ENCODE measurements at regions not wholly inside any gene's neighbourhood (a gene's known extent, or its start where the extent isn't known, plus 50 kb on each side); places are given as distances from the start of the nearest gene placed in this dataset.

DNA sequence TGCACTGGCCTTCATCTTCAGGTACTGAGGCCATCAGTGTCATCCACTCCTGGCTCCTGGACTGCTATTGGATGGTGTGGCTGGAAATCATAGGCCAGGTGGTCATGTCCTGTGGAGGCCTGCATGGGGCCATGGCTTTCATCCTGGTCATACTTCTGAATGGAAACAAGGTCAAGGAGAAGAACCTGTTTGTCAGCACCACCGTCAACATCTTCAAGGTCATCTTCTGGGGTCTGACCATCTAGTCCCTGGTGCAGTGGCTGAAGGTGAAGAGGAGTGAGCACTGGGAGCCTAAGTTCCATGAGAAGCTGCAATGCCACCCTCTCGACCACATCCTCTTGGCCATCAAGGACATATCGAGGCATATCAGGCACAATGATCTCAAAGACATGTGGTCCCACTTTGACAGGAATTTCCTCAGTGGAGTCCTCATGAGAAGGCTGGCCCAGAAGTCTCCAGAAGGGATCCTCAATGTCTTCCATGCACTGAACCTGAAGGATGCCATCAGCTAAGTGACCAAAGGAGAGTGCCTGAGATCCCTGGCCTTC lies 120.0 kb upstream of the SERPIND1 start:
- ChIA-PET CTCF (no interaction called here), POLR2A (ENCODE audit: low non-redundant PET) (no interaction called here)
- Histone ChIP-seq H3K27me3 (replicated peaks; ENCODE audit: insufficient read depth, low read depth, low read length, poor library complexity) (peaks cover 13% of the 10 kb centered on the region), H3K4me1 (ENCODE audit: insufficient read depth, low read length, poor library complexity, severe bottlenecking) (no peaks in the 10 kb centered on the region), H3K9me3 (ENCODE audit: low read depth, low read length, poor library complexity, severe bottlenecking) (no peaks in the 10 kb centered on the region), H3K36me3 (ENCODE audit: insufficient read depth, low read length, poor library complexity, severe bottlenecking) (no peaks in the 10 kb centered on the region), H3K4me3 (ENCODE audit: low read depth, low read length, poor library complexity, severe bottlenecking) (no peak overlapping the region), H3K27ac (ENCODE audit: low read depth, low read length, poor library complexity, severe bottlenecking) (no peak overlapping the region)
- intact Hi-C loops (cut with micrococcal nuclease; ENCODE audit: unreplicated experiment) = no loop called here
- BruUV-seq (replicated peaks) = no TSS peak
- DNase-seq (ENCODE audit: low spot score) = no peak
- TF ChIP-seq CTCF (conservative IDR thresholded peaks at IDR 0.05; ENCODE audit: low read depth, low read length) (no peak), EZH2 (IDR thresholded peaks at IDR 0.05; ENCODE audit: borderline replicate concordance, low read depth, low read length, poor library complexity, severe bottlenecking) (no peak)

DNA sequence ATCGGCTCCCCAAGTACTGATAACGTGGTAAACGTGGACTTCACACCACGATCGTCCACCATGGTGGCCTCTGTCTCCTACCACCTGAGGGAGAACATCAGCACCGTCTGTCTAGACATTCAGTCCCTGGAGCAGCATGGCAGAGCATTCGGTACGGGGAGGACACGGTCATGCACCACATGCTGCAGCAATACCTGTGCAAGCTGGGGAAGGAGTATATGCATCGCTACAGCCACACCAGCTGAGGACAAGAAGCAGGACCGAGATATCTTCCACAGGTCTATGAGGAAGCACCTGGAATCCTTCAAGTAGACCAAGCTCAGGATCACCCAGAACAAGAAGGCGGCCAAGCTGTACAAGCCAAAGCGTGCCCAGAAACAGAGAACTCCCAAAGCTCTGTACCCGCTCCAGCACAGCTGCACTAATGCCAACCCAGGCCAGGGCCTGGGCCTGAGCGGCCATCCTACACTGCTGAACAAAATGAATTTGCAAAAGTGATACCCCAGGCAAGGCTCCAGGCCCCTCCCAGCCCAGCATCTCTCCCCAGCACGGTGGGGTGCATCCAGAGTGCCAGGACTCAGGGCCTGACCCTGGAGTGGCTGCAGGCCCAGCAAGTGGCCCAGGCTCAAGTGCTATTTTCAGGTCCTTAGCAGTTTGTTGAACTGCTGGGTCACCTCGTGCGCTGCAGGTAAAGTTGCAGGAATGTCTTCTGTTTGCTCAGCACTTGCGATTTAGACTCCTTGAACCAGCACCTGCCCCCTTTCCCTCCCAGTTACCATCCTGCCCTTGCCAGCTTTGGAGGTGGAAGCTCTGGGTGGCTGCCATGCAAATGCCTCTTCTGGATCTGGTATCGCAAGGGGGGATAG lies 119.3 kb upstream of the SERPIND1 start:
- H3K9me3 ChIP-seq (ENCODE audit: low read depth, low read length, poor library complexity, severe bottlenecking) = no peaks in the 10 kb centered on the region
- no peaks in the 10 kb centered on the region for H3K4me1 ChIP-seq (ENCODE audit: insufficient read depth, low read length, poor library complexity, severe bottlenecking)
- DNase-seq (ENCODE audit: low spot score) = no peak
- no peak overlapping the region for H3K4me3 ChIP-seq (ENCODE audit: low read depth, low read length, poor library complexity, severe bottlenecking)
- CTCF ChIA-PET = no interaction called here
- H3K27me3 ChIP-seq (replicated peaks; ENCODE audit: insufficient read depth, low read depth, low read length, poor library complexity) = peaks cover 20% of the 10 kb centered on the region
- TF ChIP-seq CTCF (conservative IDR thresholded peaks at IDR 0.05; ENCODE audit: low read depth, low read length) (no peak), EZH2 (IDR thresholded peaks at IDR 0.05; ENCODE audit: borderline replicate concordance, low read depth, low read length, poor library complexity, severe bottlenecking) (no peak)
- no TSS peak for BruUV-seq (replicated peaks)
- H3K27ac ChIP-seq (ENCODE audit: low read depth, low read length, poor library complexity, severe bottlenecking) = no peak overlapping the region
- no peaks in the 10 kb centered on the region for H3K36me3 ChIP-seq (ENCODE audit: insufficient read depth, low read length, poor library complexity, severe bottlenecking)
- POLR2A ChIA-PET (ENCODE audit: low non-redundant PET) = no interaction called here
- intact Hi-C loops (cut with micrococcal nuclease; ENCODE audit: unreplicated experiment) = no loop called here

GRCh38 chr22:20655623-20656022 lies 118.3 kb upstream of the SERPIND1 start:
- TF ChIP-seq CTCF (conservative IDR thresholded peaks at IDR 0.05; ENCODE audit: low read depth, low read length) = no peak
- TF ChIP-seq EZH2 (IDR thresholded peaks at IDR 0.05; ENCODE audit: borderline replicate concordance, low read depth, low read length, poor library complexity, severe bottlenecking) = no peak
- intact Hi-C loops (cut with micrococcal nuclease; ENCODE audit: unreplicated experiment) = no loop called here
- H3K4me3 ChIP-seq (ENCODE audit: low read depth, low read length, poor library complexity, severe bottlenecking) = no peak overlapping the region
- ChIA-PET POLR2A (ENCODE audit: low non-redundant PET) (no interaction called here), CTCF (no interaction called here)
- no peak for DNase-seq (ENCODE audit: low spot score)
- H3K9me3 ChIP-seq (ENCODE audit: low read depth, low read length, poor library complexity, severe bottlenecking) = no peaks in the 10 kb centered on the region
- H3K27me3 ChIP-seq (replicated peaks; ENCODE audit: insufficient read depth, low read depth, low read length, poor library complexity) = peaks cover 31% of the 10 kb centered on the region
- no TSS peak for BruUV-seq (replicated peaks)
- H3K4me1 ChIP-seq (ENCODE audit: insufficient read depth, low read length, poor library complexity, severe bottlenecking) = no peaks in the 10 kb centered on the region
- no peak overlapping the region for H3K27ac ChIP-seq (ENCODE audit: low read depth, low read length, poor library complexity, severe bottlenecking)
- no peaks in the 10 kb centered on the region for H3K36me3 ChIP-seq (ENCODE audit: insufficient read depth, low read length, poor library complexity, severe bottlenecking)

All from A673 (cell line).